ENCODE measurements at regions not wholly inside any gene's neighbourhood (a gene's known extent, or its start where the extent isn't known, plus 50 kb on each side); places are given as distances from the start of the nearest gene placed in this dataset.

DNA sequence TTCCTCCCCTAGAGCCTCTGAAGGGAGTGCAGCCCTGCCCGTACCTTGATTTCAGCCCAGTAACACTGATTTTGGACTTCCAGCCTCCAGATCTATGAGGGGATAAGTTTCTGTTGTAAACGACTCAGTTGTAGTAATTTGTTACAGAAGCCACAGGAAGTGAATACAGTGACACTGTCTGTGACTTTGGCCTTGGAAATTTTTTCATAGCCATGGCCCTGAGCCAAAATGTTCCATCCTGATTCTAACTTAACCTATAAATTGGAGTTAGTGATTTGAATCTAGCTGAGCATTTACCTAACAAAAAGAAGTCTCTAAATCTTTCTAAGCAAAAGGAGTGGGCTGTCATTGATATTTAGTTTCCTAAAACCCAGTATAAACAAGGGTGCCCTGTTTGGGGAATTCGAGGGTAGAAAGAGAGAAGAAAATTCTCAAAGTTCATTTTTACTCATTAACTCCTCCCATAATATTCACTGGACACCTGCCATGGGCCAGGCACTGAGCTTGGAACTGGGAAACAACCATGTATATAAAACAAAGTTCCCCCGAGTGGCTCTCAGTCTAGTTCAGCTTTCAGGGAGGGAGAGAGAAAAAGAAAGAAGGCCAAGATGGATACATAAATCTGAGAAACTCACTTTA lies 162.3 kb downstream of the SKIDA1 start (continued):
- TF ChIP-seq, protein P1, sequence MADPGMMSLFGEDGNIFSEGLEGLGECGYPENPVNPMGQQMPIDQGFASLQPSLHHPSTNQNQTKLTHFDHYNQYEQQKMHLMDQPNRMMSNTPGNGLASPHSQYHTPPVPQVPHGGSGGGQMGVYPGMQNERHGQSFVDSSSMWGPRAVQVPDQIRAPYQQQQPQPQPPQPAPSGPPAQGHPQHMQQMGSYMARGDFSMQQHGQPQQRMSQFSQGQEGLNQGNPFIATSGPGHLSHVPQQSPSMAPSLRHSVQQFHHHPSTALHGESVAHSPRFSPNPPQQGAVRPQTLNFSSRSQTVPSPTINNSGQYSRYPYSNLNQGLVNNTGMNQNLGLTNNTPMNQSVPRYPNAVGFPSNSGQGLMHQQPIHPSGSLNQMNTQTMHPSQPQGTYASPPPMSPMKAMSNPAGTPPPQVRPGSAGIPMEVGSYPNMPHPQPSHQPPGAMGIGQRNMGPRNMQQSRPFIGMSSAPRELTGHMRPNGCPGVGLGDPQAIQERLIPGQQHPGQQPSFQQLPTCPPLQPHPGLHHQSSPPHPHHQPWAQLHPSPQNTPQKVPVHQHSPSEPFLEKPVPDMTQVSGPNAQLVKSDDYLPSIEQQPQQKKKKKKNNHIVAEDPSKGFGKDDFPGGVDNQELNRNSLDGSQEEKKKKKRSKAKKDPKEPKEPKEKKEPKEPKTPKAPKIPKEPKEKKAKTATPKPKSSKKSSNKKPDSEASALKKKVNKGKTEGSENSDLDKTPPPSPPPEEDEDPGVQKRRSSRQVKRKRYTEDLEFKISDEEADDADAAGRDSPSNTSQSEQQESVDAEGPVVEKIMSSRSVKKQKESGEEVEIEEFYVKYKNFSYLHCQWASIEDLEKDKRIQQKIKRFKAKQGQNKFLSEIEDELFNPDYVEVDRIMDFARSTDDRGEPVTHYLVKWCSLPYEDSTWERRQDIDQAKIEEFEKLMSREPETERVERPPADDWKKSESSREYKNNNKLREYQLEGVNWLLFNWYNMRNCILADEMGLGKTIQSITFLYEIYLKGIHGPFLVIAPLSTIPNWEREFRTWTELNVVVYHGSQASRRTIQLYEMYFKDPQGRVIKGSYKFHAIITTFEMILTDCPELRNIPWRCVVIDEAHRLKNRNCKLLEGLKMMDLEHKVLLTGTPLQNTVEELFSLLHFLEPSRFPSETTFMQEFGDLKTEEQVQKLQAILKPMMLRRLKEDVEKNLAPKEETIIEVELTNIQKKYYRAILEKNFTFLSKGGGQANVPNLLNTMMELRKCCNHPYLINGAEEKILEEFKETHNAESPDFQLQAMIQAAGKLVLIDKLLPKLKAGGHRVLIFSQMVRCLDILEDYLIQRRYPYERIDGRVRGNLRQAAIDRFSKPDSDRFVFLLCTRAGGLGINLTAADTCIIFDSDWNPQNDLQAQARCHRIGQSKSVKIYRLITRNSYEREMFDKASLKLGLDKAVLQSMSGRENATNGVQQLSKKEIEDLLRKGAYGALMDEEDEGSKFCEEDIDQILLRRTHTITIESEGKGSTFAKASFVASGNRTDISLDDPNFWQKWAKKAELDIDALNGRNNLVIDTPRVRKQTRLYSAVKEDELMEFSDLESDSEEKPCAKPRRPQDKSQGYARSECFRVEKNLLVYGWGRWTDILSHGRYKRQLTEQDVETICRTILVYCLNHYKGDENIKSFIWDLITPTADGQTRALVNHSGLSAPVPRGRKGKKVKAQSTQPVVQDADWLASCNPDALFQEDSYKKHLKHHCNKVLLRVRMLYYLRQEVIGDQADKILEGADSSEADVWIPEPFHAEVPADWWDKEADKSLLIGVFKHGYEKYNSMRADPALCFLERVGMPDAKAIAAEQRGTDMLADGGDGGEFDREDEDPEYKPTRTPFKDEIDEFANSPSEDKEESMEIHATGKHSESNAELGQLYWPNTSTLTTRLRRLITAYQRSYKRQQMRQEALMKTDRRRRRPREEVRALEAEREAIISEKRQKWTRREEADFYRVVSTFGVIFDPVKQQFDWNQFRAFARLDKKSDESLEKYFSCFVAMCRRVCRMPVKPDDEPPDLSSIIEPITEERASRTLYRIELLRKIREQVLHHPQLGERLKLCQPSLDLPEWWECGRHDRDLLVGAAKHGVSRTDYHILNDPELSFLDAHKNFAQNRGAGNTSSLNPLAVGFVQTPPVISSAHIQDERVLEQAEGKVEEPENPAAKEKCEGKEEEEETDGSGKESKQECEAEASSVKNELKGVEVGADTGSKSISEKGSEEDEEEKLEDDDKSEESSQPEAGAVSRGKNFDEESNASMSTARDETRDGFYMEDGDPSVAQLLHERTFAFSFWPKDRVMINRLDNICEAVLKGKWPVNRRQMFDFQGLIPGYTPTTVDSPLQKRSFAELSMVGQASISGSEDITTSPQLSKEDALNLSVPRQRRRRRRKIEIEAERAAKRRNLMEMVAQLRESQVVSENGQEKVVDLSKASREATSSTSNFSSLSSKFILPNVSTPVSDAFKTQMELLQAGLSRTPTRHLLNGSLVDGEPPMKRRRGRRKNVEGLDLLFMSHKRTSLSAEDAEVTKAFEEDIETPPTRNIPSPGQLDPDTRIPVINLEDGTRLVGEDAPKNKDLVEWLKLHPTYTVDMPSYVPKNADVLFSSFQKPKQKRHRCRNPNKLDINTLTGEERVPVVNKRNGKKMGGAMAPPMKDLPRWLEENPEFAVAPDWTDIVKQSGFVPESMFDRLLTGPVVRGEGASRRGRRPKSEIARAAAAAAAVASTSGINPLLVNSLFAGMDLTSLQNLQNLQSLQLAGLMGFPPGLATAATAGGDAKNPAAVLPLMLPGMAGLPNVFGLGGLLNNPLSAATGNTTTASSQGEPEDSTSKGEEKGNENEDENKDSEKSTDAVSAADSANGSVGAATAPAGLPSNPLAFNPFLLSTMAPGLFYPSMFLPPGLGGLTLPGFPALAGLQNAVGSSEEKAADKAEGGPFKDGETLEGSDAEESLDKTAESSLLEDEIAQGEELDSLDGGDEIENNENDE (IDR thresholded peaks at IDR 0.05; ENCODE audit: insufficient replicate concordance, low read length) = no peak
